Esophagus squamous epithelium (tissue), 4 donors: ENCODE measurements at regions not wholly inside any gene's neighbourhood (a gene's known extent, or its start where the extent isn't known, plus 50 kb on each side); places are given as distances from the start of the nearest gene placed in this dataset.

Experiments used
- CTCF ChIP-seq, 6 experiments: fragments of 450-650 bp in 4 of 6; fragments of 200-600 bp in 2 of 6; sonication (generic) in 2 of 6; IDR thresholded peaks; one replicate each; pipeline ENCODE4 v1.5.1; 2016 to 2019; ENCODE audit warnings: antibody characterized with exemption in 6 of 6, mild to moderate bottlenecking in 4 of 6, moderate library complexity in 4 of 6
- POLR2A ChIP-seq, 4 donors: fragments of 450-650 bp; IDR thresholded peaks; one replicate each; pipeline ENCODE4 v1.6.1; 2017; ENCODE audit warnings: antibody characterized with exemption in 4 of 4, mild to moderate bottlenecking in 4 of 4, moderate library complexity in 3 of 4

DNA sequence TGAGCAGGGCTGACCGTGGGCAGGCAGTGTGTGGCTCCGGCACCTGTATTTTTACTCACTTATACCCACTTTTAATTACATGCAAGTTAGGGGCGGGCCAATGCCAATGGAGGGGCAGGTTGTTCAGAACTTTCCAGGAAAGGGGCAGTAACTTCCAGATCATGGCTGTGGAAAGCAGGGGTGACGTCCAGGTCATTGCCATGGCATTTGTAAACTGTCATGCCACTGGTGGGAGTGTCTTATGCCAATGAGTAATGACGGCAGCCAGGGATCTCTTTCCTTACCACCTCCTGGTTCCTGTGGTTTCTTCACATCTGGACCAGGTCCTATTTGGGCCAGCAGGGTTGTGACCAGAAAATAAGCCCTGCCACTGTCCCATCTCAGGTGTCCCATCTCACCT is 258.7 kb downstream of the THBS2 start:
- TF ChIP-seq POLR2A (IDR thresholded peaks at IDR 0.05) (no peak), CTCF (IDR thresholded peaks at IDR 0.05) (no peak)
